GM12875 (cell line): ENCODE measurements at regions not wholly inside any gene's neighbourhood (a gene's known extent, or its start where the extent isn't known, plus 50 kb on each side); places are given as distances from the start of the nearest gene placed in this dataset.

Experiments used
- H3K4me3 ChIP-seq: one replicate; pipeline ENCODE4 v1.5.1; 2011; ENCODE audit warnings: low read depth, low read length, control low read depth
- CTCF ChIP-seq: IDR thresholded peaks from 2 replicates; pipeline ENCODE4 v1.5.1; 2011; ENCODE audit warnings: low read depth, mild to moderate bottlenecking, control low read depth, inconsistent platforms, low read length, moderate library complexity, borderline replicate concordance; ENCODE audit not compliant: insufficient read depth

GRCh38 chr9:107177857-107178256, 105.2 kb upstream of the RAD23B start:
- no peak overlapping the region for H3K4me3 ChIP-seq
- TF ChIP-seq CTCF = no peak

- no peak overlapping the region for H3K4me3 ChIP-seq
- TF ChIP-seq CTCF = no peak
Measured at GRCh38 chr9:107178293-107178692, 104.8 kb upstream of the RAD23B start.

GRCh38 chr9:107180206-107180605, 102.9 kb upstream of the RAD23B start:
- H3K4me3 ChIP-seq = no peak overlapping the region
- TF ChIP-seq CTCF = no peak

GRCh38 chr9:107183176-107183575, 99.9 kb upstream of the RAD23B start:
- no peak overlapping the region for H3K4me3 ChIP-seq
- no peak for TF ChIP-seq CTCF

- H3K4me3 ChIP-seq = no peak overlapping the region
- TF ChIP-seq CTCF = no peak
Measured at GRCh38 chr9:107188376-107188775, 94.7 kb upstream of the RAD23B start.

GRCh38 chr9:107190061-107190935, 92.8 kb upstream of the RAD23B start:
- no peak overlapping the region for H3K4me3 ChIP-seq
- no peak for TF ChIP-seq CTCF

- TF ChIP-seq CTCF = no peak
- no peak overlapping the region for H3K4me3 ChIP-seq
Measured at GRCh38 chr9:107190936-107191290, 92.2 kb upstream of the RAD23B start.
